ENCODE measurements at regions not wholly inside any gene's neighbourhood (a gene's known extent, or its start where the extent isn't known, plus 50 kb on each side); places are given as distances from the start of the nearest gene placed in this dataset.

DNA sequence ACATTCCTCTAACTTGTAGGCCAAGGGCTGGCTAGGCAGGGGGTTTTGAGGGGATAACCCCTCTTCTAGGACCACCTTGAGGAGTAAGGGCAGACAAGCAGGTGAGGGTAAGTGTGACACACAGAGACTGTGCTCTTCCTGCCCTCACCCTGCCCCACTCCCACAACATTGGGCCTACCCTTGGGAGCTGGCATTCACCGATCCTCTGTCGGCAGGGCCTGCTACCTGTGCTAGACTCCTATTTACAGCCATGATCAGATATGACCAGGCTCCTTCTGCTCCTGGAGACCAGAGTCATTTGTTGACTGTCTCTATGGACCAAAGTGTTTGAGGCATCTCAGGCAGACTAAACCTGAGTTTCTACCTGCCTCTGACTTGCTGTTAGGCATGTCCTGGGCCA, 68.3 kb downstream of the SYF2 start:
- no peak for TF ChIP-seq POLR2A (IDR thresholded peaks at IDR 0.05; ENCODE audit: low read length)
- no peak for TF ChIP-seq GATA1 (IDR thresholded peaks at IDR 0.05; ENCODE audit: low read depth, low read length)
